Omental fat pad (tissue), 3 donors: ENCODE measurements at regions not wholly inside any gene's neighbourhood (a gene's known extent, or its start where the extent isn't known, plus 50 kb on each side); places are given as distances from the start of the nearest gene placed in this dataset.

Experiments
- ATAC-seq: fragments of 150-250 bp; one replicate; pipeline ENCODE4 v1.9.1; 2016; ENCODE audit warnings: mild to moderate bottlenecking, moderate library complexity; ENCODE audit not compliant: low FRiP score
- DNase-seq: peaks from one replicate; pipeline ENCODE4 v3.0.0-alpha.2; 2019; ENCODE audit warnings: low spot score
- CTCF ChIP-seq, 3 donors: fragments of 450-650 bp; IDR thresholded peaks; one replicate each; pipeline ENCODE4 v1.5.1; 2016 to 2017; ENCODE audit warnings: antibody characterized with exemption in 3 of 3, mild to moderate bottlenecking in 3 of 3, moderate library complexity in 2 of 3

- no peak for TF ChIP-seq CTCF (IDR thresholded peaks at IDR 0.05)
- no peak for ATAC-seq
- no peak for DNase-seq
Measured at GRCh38 chr4:17120761-17121160, 222.3 kb upstream of the LDB2 start.

- ATAC-seq = no peak
Measured at GRCh38 chr4:17117746-17118145, 219.3 kb upstream of the LDB2 start.

DNA sequence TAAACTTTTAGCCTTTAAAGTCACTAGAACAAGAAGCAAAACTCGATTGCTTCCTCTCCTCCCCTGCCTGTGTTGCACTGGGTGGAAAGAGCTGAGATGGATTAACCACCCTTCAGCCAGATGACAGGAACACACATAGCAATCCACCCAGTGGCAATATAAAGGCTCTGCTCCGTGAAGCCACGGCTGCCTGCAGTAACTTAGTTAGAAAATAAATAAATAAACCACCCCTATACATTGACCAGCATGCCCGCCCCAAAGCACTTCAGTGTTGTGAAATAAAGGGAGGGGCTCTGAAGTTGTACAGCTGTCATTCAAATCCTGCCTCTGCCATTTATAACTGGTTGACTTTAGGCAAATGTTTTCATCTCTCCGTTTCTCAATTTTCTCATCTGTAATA is 217.1 kb upstream of the LDB2 start:
- ATAC-seq (no peak), DNase-seq (no peak)
- no peak for TF ChIP-seq CTCF (IDR thresholded peaks at IDR 0.05)

More at GRCh38 chr4:17117746-17118145, 219.3 kb upstream of the LDB2 start:
- no peak for DNase-seq
- no peak for TF ChIP-seq CTCF (IDR thresholded peaks at IDR 0.05)

- no peak for ATAC-seq
- no peak for DNase-seq
- no peak for TF ChIP-seq CTCF (IDR thresholded peaks at IDR 0.05)
Measured at GRCh38 chr4:17112292-17112659, 213.8 kb upstream of the LDB2 start.

DNA sequence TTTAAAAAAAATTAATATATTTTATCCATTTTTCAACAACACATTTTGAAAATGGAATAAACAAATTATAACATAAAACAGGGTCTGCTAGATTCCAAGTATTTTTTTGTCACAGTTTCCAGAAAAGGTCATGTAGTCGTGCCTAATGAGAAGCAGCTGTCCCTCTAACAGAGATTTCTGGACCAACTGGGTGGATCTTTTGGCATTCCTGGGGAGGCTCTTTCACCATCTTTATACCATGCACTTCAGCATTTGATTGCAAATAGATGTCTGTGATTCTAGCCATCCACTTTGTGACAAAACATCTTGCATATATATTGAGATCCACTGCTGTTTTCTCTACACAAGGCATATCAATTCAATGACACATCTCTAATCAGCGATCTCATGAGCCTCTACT is 210.7 kb upstream of the LDB2 start:
- ATAC-seq (no peak), DNase-seq (no peak)
- TF ChIP-seq CTCF (IDR thresholded peaks at IDR 0.05) = no peak

- ATAC-seq = no peak
- TF ChIP-seq CTCF (IDR thresholded peaks at IDR 0.05) = no peak
- no peak for DNase-seq
Measured at GRCh38 chr4:17103231-17103630, 204.8 kb upstream of the LDB2 start.

DNA sequence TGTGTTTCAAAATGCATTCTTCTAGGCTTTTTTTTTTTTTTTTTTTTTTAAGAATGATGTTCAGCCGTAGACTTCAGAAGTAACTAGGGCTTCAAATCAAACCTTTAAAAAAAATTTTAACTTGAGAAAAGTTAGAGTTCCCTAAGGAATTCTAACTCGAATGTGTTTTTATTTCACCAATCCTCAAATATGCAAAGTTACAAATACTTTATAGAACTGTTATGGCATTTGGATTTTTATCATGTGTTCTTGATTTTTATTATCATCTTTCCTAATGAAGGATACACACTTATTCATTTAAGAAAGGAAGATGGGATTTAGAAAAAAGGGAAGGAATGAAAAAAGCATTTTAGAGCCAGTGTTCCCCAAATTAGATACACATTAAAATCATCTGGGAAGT is 200.6 kb upstream of the LDB2 start:
- no peak for DNase-seq
- no peak for TF ChIP-seq CTCF (IDR thresholded peaks at IDR 0.05)
- ATAC-seq = no peak
